GM23338 (cell line): ENCODE measurements at regions not wholly inside any gene's neighbourhood (a gene's known extent, or its start where the extent isn't known, plus 50 kb on each side); places are given as distances from the start of the nearest gene placed in this dataset.

Source experiments
- ATAC-seq: fragments of 200-7000 bp; cut with Tn5 transposase; 3 replicates; pipeline ENCODE4 v1.9.1; 2020
- DNase-seq: peaks from one replicate; pipeline ENCODE4 v3.0.0-alpha.2; 2015; ENCODE audit warnings: low spot score
- H2AFZ ChIP-seq: fragments of 200-600 bp; sonication (generic); 2 replicates; pipeline ENCODE4 v1.8.0; 2016; ENCODE audit warnings: antibody characterized with exemption, mild to moderate bottlenecking, moderate library complexity
- H3F3A ChIP-seq: fragments of 200-600 bp; sonication (generic); replicated peaks from 2 replicates; pipeline ENCODE4 v1.8.0; 2017; ENCODE audit warnings: antibody characterized with exemption, mixed run types, low read depth
- H3K27ac ChIP-seq: fragments of 200-600 bp; sonication (generic); 2 replicates; pipeline ENCODE4 v1.6.1; 2016; ENCODE audit warnings: low read depth
- H3K27me3 ChIP-seq: fragments of 200-600 bp; sonication (generic); 2 replicates; pipeline ENCODE4 v1.8.0; 2016; ENCODE audit warnings: mild to moderate bottlenecking, mixed run types, moderate library complexity; ENCODE audit not compliant: insufficient read depth
- H3K36me3 ChIP-seq: fragments of 200-600 bp; sonication (generic); 2 replicates; pipeline ENCODE4 v1.8.0; 2016; ENCODE audit warnings: mild to moderate bottlenecking; ENCODE audit not compliant: insufficient read depth
- H3K4me1 ChIP-seq: fragments of 200-600 bp; sonication (generic); 2 replicates; pipeline ENCODE4 v1.8.0; 2016; ENCODE audit warnings: mild to moderate bottlenecking, moderate library complexity; ENCODE audit not compliant: insufficient read depth
- H3K4me2 ChIP-seq: fragments of 200-600 bp; sonication (generic); 2 replicates; pipeline ENCODE4 v1.7.1; 2017; ENCODE audit warnings: mixed run types
- H3K4me3 ChIP-seq: fragments of 200-600 bp; sonication (generic); 2 replicates; pipeline ENCODE4 v1.6.1; 2016; ENCODE audit warnings: mixed run types
- H3K79me2 ChIP-seq: fragments of 200-600 bp; sonication (generic); replicated peaks from 2 replicates; pipeline ENCODE4 v1.8.0; 2017; ENCODE audit warnings: mild to moderate bottlenecking; ENCODE audit not compliant: insufficient read depth
- H3K9me2 ChIP-seq: fragments of 200-600 bp; sonication (generic); 2 replicates; pipeline ENCODE4 v1.8.0; 2017; ENCODE audit not compliant: insufficient read depth
- H4K20me1 ChIP-seq: fragments of 200-600 bp; sonication (generic); replicated peaks from 2 replicates; pipeline ENCODE4 v1.8.0; 2017; ENCODE audit warnings: mild to moderate bottlenecking; ENCODE audit not compliant: insufficient read depth
- H3K27ac Mint-ChIP-seq: 2 replicates; pipeline ENCODE4 v1.8.0; 2020; ENCODE audit warnings: inconsistent platforms, mild to moderate bottlenecking, moderate library complexity, mixed read lengths
- H3K27me3 Mint-ChIP-seq: 3 replicates; pipeline ENCODE4 v1.8.0; 2022; ENCODE audit warnings: low read depth, mild to moderate bottlenecking, moderate library complexity, mixed read lengths, inconsistent platforms; ENCODE audit not compliant: insufficient read depth, poor library complexity
- H3K36me3 Mint-ChIP-seq: 3 replicates; pipeline ENCODE4 v1.8.0; 2021; ENCODE audit warnings: low read depth, mild to moderate bottlenecking, inconsistent platforms, moderate library complexity, mixed read lengths
- H3K4me1 Mint-ChIP-seq: 3 replicates; pipeline ENCODE4 v1.8.0; 2020; ENCODE audit warnings: mild to moderate bottlenecking, inconsistent platforms, mixed read lengths
- H3K4me3 Mint-ChIP-seq: 3 replicates; pipeline ENCODE4 v1.8.0; 2021; ENCODE audit warnings: moderate library complexity, mild to moderate bottlenecking, inconsistent platforms, mixed read lengths
- H3K9me3 Mint-ChIP-seq: 3 replicates; pipeline ENCODE4 v1.8.0; 2020; ENCODE audit warnings: moderate library complexity, mild to moderate bottlenecking, inconsistent platforms, mixed read lengths
- CREB1 ChIP-seq: fragments of 250-450 bp; sonication (Bioruptor Pico); IDR thresholded peaks from 2 replicates; pipeline ENCODE4 v1.5.0; 2020; ENCODE audit warnings: low read depth, mild to moderate bottlenecking, moderate library complexity
- ETS1 ChIP-seq: IDR thresholded peaks from 2 replicates; pipeline ENCODE4 v1.6.1; 2016; ENCODE audit warnings: antibody characterized with exemption
- EZH2phosphoT487 ChIP-seq: fragments of 200-600 bp; sonication (generic); IDR thresholded peaks from one replicate; pipeline ENCODE4 v1.8.1; 2018; ENCODE audit warnings: antibody characterized with exemption; ENCODE audit not compliant: unreplicated experiment
- JUNB ChIP-seq: IDR thresholded peaks from one replicate; pipeline ENCODE4 v1.6.1; 2016; ENCODE audit warnings: antibody characterized with exemption; ENCODE audit not compliant: unreplicated experiment
- NANOG ChIP-seq: IDR thresholded peaks from 2 replicates; pipeline ENCODE4 v1.6.1; 2016; ENCODE audit warnings: antibody characterized with exemption, borderline replicate concordance
- POLR2AphosphoS5 ChIP-seq: IDR thresholded peaks from 2 replicates; pipeline ENCODE4 v1.6.1; 2016; ENCODE audit warnings: antibody characterized with exemption, low read depth
- STAT1 ChIP-seq: IDR thresholded peaks from one replicate; pipeline ENCODE4 v1.6.1; 2016; ENCODE audit warnings: antibody characterized with exemption; ENCODE audit not compliant: unreplicated experiment
- ZNF114 ChIP-seq: fragments of 250-450 bp; sonication (Bioruptor Pico); IDR thresholded peaks from 2 replicates; pipeline ENCODE4 v1.5.0; 2020; ENCODE audit warnings: mild to moderate bottlenecking, moderate library complexity
- ZNF331 ChIP-seq: fragments of 250-450 bp; sonication (Bioruptor Pico); IDR thresholded peaks from 2 replicates; pipeline ENCODE4 v1.5.0; 2020; ENCODE audit warnings: low read depth, mild to moderate bottlenecking, moderate library complexity
- TF ChIP-seq, protein P1 (sequence below), 2 experiments: fragments of 200-600 bp in 1 of 2; sonication (generic) in 1 of 2; conservative IDR thresholded peaks; 2 replicates each; pipeline versions ENCODE4 v1.5.1 to v1.6.1; 2016 to 2017; ENCODE audit warnings: antibody characterized with exemption in 2 of 2, low read depth in 2 of 2, mild to moderate bottlenecking in 2 of 2, moderate library complexity in 1 of 2
- TF ChIP-seq, protein P2 (sequence below): IDR thresholded peaks from one replicate; pipeline ENCODE4 v1.6.1; 2018; ENCODE audit warnings: antibody characterized with exemption; ENCODE audit not compliant: unreplicated experiment

GRCh38 chr11:131136486-131136885 is 220.2 kb upstream of the SNX19 start:
- Histone ChIP-seq H3K4me3 (no peak overlapping the region), H3K27me3 (no peaks in the 10 kb centered on the region), H4K20me1 (no peaks in the 10 kb centered on the region), H2AFZ (no peak overlapping the region), H3K4me1 (no peaks in the 10 kb centered on the region), H3K9me2 (peaks cover 24% of the 10 kb centered on the region), H3F3A (no peaks in the 10 kb centered on the region), H3K4me2 (no peak overlapping the region), H3K79me2 (no peaks in the 10 kb centered on the region), H3K36me3 (no peaks in the 10 kb centered on the region), H3K27ac (no peak overlapping the region)
- Mint-ChIP-seq H3K9me3 (no peaks in the 10 kb centered on the region), H3K4me3 (no peak overlapping the region), H3K27ac (no peak overlapping the region), H3K27me3 (no peaks in the 10 kb centered on the region), H3K36me3 (no peaks in the 10 kb centered on the region), H3K4me1 (no peaks in the 10 kb centered on the region)
- no peak for DNase-seq
- TF ChIP-seq ZNF331 (CRISPR knock-in tag) (no peak), ZNF114 (no peak), ETS1 (no peak), EZH2phosphoT487 (no peak), STAT1 (no peak), NANOG (no peak), CREB1 (CRISPR knock-in tag) (no peak), POLR2AphosphoS5 (no peak)
- TF ChIP-seq, protein P1, sequence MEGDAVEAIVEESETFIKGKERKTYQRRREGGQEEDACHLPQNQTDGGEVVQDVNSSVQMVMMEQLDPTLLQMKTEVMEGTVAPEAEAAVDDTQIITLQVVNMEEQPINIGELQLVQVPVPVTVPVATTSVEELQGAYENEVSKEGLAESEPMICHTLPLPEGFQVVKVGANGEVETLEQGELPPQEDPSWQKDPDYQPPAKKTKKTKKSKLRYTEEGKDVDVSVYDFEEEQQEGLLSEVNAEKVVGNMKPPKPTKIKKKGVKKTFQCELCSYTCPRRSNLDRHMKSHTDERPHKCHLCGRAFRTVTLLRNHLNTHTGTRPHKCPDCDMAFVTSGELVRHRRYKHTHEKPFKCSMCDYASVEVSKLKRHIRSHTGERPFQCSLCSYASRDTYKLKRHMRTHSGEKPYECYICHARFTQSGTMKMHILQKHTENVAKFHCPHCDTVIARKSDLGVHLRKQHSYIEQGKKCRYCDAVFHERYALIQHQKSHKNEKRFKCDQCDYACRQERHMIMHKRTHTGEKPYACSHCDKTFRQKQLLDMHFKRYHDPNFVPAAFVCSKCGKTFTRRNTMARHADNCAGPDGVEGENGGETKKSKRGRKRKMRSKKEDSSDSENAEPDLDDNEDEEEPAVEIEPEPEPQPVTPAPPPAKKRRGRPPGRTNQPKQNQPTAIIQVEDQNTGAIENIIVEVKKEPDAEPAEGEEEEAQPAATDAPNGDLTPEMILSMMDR (conservative IDR thresholded peaks at IDR 0.05; ENCODE audit: low read depth in 2 of 2) = no peak
- TF ChIP-seq, protein P2, sequence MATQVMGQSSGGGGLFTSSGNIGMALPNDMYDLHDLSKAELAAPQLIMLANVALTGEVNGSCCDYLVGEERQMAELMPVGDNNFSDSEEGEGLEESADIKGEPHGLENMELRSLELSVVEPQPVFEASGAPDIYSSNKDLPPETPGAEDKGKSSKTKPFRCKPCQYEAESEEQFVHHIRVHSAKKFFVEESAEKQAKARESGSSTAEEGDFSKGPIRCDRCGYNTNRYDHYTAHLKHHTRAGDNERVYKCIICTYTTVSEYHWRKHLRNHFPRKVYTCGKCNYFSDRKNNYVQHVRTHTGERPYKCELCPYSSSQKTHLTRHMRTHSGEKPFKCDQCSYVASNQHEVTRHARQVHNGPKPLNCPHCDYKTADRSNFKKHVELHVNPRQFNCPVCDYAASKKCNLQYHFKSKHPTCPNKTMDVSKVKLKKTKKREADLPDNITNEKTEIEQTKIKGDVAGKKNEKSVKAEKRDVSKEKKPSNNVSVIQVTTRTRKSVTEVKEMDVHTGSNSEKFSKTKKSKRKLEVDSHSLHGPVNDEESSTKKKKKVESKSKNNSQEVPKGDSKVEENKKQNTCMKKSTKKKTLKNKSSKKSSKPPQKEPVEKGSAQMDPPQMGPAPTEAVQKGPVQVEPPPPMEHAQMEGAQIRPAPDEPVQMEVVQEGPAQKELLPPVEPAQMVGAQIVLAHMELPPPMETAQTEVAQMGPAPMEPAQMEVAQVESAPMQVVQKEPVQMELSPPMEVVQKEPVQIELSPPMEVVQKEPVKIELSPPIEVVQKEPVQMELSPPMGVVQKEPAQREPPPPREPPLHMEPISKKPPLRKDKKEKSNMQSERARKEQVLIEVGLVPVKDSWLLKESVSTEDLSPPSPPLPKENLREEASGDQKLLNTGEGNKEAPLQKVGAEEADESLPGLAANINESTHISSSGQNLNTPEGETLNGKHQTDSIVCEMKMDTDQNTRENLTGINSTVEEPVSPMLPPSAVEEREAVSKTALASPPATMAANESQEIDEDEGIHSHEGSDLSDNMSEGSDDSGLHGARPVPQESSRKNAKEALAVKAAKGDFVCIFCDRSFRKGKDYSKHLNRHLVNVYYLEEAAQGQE = no peak
- ATAC-seq = no peak

GRCh38 chr11:131137046-131137445 is 220.8 kb upstream of the SNX19 start:
- no peak for ATAC-seq
- H3K27me3 Mint-ChIP-seq = no peaks in the 10 kb centered on the region
- TF ChIP-seq, protein P2 = no peak
- no peak for TF ChIP-seq EZH2phosphoT487
- no peak for TF ChIP-seq ZNF331 (CRISPR knock-in tag)
- no peak for TF ChIP-seq CREB1 (CRISPR knock-in tag)
- no peak for TF ChIP-seq ZNF114
- no peak for TF ChIP-seq JUNB
- TF ChIP-seq, protein P1 (conservative IDR thresholded peaks at IDR 0.05; ENCODE audit: low read depth in 2 of 2) = no peak

More at GRCh38 chr11:131137046-131137445, 220.8 kb upstream of the SNX19 start:
- H3K4me3 Mint-ChIP-seq = no peak overlapping the region
- Histone ChIP-seq H3F3A (no peaks in the 10 kb centered on the region), H3K4me3 (no peak overlapping the region), H3K79me2 (no peaks in the 10 kb centered on the region), H3K36me3 (no peaks in the 10 kb centered on the region), H4K20me1 (no peaks in the 10 kb centered on the region), H3K4me1 (no peaks in the 10 kb centered on the region), H3K27ac (no peak overlapping the region), H3K9me2 (peaks cover 22% of the 10 kb centered on the region), H2AFZ (no peak overlapping the region), H3K27me3 (no peaks in the 10 kb centered on the region), H3K4me2 (no peak overlapping the region)
- no peak overlapping the region for H3K27ac Mint-ChIP-seq
- no peaks in the 10 kb centered on the region for H3K9me3 Mint-ChIP-seq
- DNase-seq = no peak
- H3K4me1 Mint-ChIP-seq = no peaks in the 10 kb centered on the region
- no peaks in the 10 kb centered on the region for H3K36me3 Mint-ChIP-seq
